GM19035 (cell line): ENCODE measurements at regions not wholly inside any gene's neighbourhood (a gene's known extent, or its start where the extent isn't known, plus 50 kb on each side); places are given as distances from the start of the nearest gene placed in this dataset.

Experiments used
- ATAC-seq: cut with Tn5 transposase; IDR thresholded peaks from one replicate; pipeline ENCODE4 v1.9.1; 2021; ENCODE audit not compliant: unreplicated experiment

DNA sequence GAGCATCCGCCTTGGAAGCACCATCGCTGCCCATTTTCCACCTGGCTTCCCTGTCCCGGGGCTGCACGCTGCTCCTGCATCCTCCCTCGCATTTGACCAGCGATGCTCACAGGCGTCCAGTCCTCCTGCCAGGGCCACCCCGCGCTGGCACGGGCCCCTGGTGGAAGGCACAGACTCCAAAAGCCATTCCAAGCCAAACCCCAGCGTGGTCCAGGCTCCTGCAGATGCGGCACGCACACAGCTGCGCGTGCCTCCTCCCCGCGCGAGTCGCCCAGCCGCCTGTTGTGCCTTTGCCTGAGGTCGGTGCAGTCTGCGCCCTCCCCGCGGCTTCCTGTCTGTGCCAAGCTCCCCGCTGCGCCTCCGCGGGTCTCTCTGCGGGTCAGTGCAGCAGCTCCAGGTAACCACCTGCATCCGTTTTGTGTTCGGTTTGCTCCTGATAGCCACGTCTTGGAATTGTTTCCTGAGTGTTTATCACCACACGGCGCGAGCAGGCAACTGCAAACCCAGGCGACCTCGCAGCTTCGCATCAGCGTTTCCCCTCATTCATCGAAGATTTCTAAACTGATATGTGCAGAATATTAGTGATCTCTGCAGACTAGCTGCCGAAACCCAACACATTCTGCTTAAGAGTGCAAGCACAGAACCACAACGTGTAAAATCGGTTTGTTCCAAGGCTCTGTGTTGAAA, 65.2 kb upstream of the SALL3 start:
- ATAC-seq: no peak

DNA sequence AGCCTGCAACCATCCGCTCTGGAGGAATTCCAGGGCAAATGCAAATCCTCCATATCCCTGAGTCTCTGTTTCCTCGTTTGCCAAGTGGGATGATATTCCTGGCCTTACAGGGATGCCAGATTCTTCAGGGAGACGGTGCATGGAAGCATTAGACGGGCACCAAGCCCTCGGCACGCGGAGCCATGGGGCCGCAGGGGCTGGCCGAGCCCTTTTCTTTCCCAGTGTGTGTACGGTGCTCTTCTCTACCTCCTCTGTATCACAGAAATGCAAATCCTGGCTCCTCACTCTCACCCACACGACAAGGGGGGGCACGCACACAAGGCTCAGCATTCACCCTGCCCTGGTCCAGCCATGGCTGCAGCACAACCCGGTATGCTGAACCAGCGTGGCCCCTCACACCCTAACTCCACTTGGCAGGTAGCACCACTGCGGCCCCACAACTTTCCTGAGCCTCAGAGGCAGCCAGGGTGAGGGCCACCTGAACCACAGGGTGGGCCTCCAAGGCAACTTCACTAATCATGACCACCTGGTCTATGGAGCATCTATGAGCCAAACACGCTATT, 64.1 kb upstream of the SALL3 start:
- no peak for ATAC-seq

DNA sequence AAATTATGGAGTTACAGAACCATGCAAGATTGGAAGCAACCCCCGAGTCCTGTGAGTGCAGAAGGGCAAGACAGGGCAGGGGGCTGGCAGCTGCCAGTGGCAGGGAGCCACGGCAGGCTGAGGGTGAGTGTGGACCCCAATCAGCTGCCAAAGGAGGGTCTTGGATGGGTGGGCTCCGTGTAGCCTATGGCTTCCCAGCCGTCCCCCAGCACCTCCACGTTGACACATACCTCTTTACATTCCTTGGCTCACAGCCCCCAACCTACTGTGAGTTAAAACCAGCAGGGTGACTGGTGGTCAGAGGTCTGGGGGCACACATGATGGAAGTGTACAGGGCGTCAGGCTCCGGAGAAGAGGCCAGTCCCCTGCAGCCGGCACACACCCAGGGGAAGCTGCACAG, 60.9 kb upstream of the SALL3 start:
- ATAC-seq: no peak

DNA sequence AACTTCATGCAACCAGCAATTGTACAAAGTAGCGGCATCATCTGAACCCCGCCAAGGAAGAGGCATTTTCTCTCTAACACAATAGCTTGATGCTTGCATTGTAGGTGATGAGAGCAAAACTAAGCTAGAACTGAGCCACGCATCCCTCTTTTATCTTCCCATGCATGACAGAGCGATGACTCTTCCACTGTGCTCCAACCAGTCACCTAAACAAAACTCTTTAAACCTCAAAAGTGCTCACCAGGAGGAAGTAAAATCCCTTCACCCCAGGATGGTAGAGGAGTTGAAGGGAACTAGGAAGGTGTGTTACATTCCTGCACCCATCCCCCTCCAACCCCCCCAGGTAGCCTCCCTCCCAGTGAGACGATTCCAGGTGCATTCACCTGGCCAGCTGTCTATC, 59.7 kb upstream of the SALL3 start:
- ATAC-seq: no peak

DNA sequence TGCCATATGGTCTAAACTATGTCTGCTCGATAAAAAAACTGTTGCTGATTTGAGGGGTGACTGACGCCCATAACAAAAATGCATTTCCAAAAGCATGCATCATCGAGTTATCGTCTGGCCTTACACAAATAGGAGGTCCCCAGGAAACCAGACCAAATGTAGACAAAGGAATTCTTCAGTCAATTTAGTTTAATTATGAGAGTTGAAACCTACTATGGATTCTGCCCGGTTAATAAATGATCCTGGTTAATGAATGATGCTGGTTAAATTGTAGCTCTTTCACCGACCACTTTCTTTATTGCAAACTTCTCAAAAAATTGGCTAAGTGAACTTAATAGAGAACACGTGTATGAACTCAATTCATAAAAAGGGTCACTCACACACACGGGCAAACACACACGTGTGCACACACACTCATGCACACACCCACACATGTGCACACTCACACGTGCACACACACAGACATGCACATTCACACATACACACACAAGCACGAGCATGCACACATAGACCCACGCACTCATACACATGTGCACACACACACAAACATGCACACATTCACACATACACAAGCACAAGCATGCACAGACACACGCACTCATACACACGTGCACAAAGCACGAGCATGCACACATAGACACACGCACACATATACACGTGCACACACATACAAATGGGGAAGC, 59.0 kb upstream of the SALL3 start:
- no peak for ATAC-seq

DNA sequence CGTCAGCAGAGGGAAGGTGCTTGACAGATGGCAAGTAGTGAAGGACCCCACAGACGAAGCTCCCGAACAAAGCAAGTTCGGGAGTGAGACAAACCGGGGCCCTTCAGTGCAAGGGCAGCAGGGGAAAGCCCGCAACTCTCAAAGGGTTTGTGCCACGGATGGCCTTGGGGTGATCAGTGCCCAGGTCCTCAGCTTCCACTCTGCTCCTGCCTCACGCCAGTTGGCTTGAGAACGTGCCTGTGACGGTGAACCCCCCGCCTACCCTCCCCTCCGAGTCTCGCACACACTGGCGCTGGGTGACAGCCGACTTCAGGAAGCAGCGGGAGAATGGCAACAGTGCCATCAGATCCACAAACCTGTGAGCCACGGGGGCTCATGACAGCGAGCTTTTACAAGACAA, 56.8 kb upstream of the SALL3 start:
- ATAC-seq: no peak

DNA sequence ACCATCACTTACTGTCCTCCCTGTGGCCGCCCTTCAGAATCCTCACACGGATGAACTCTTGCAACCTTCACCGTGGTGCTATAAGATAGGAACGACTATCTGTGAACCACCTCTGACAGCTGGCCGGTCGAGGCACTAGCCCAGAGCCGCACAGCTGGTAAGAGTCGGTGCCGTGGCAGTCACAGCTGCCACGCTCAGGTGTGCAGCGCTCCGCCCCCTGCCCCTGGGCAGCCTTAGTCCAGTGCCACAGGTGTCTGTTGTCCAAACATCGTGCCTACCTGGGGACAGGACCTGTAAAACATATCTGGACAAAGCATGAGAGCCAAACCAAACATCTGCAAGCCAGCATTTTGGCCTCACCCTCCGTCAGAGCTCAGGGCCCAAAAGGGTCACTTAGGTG, 55.3 kb upstream of the SALL3 start:
- no peak for ATAC-seq

DNA sequence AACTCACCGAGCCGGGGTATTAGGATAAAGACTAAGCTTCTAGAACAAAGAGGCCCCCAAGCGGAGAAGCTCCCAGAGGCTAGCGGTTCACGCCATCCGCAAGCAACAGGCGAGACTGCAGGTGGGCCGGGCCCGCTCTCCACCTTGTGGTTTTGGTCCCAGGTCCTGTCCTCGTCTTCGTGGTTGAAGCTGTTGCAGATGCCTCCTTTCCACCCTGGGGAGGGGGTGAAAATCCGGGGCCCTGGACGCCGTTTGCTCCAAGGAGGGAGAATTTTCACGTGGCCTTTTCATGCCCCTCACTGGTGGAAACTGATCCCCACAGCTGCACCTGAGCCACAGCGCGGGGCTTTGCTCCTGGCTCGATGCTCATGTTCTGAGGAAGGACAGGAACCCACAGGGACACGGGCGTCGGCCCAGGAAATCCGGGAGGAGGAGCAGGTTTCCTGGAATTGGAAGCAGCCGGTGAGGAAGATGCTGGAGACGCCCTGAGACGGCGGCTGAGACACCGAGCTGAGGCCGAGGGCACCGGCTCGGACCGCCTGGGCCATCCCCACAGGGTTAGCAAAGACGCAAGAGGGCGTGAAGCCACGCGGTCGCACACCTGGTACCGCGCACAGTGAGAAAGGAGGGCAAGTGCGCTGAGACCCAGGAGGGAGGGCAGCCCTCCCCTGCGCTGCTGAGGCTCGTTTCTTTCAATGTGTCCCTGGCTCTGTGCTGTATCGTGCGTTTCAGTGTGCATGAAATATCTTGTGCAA, 54.7 kb upstream of the SALL3 start:
- no peak for ATAC-seq

DNA sequence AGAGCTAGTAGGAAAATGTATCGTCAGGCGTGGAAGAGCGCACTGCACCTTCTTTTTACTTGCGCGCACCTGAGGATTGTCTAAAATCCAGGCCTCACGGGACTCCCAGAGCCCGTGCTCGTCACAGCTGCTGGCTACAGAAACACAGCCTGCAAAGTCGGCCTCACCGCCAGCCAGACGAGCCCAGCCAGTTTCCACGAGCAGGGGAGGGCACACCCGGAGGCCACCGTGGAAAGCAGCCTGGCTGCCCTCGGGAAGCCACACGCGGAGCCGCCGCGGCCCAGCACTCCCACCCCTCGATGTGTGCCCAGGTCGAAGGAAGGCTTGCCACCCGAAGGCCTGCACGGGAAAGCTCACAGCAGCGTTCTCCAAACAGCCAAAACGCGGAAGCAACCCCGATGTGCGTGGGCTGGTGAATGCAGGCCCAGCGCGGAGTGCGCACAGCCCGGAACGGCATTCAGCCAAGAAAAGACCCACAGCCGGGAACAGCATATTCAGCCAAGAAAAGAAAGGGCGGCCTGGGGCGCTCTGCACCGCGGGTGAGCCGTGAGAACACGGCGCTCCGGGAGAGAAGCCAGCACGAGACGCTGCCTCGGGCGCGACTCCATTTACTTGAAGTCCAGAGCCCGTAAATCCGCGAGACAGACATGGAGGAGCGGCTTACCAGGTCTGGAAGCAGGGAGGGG, 53.9 kb upstream of the SALL3 start:
- ATAC-seq: no peak

DNA sequence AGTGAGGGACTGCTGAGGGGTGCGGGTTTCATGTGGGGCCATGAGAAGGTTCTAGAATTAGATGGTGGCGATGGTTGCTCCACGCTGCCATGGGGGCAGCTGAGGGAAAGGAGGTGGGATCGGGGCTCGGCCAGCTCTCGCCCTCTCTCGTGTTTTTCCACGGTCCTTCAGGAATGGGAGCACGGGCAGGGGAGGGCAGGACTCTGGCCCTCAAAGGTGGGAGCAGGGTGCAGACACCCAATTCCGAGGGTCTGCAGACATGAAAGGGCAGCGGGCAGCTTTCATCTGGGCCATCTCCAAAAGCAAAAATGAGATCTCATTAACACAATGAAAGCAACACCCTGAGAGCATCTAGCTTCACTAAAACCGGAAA, 53.4 kb upstream of the SALL3 start:
- ATAC-seq: no peak

DNA sequence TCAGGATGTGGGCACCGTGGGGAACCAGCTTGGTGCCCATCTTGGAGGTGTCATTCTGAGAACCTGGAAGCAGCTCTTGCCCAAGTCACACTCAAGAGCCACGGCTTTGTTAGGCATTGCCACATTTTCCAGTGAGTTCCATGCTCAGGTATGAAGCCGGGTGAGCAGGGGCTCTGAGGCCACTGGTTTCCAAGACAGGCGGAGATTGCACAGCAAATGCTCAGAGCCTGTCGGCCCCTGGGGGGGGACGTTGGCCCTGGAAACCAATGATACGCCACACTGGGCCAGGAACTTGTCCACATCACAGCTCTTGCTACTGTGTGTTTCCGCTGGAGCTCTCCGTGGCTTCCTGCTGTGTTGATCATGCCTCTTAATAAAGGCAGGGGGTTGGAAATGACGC, 52.5 kb upstream of the SALL3 start:
- ATAC-seq: no peak

DNA sequence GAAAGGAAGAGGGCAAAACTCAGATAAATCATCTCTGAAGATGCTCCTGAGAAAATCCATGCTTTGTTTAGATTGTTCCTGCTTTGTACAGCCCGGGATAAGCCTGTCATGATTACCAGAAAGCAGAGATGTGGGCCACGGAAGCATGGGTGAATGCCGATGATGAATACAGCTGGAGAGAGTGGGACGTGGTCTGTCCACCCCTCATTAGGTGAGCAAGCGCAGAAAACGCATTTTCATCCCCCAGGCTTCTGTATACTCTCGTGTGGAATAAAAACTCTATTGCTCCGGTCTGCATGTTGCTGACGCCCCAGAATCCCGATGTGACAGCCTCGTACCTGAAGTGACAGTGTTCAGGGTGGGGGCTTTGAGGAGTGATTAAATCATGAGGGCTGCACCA, 52.0 kb upstream of the SALL3 start:
- no peak for ATAC-seq

DNA sequence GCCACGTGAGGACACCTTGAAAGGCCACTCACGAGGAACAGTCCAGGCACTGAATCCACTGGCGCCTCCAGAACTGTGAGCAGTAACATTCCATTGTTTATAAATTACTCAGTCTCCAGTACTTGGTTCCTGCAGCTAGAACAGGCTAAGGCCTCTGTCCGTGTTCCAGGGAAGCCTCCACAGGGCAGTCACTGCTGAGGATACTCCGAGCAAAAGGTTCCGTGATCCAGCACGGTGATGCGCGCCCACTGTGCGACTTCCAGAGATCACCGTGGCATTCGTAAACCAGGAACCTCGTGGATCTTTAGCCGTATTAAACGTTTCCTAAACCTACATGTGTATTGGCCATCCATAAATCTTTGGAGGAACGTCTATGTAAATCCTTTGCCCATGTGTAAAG, 51.5 kb upstream of the SALL3 start:
- no peak for ATAC-seq

DNA sequence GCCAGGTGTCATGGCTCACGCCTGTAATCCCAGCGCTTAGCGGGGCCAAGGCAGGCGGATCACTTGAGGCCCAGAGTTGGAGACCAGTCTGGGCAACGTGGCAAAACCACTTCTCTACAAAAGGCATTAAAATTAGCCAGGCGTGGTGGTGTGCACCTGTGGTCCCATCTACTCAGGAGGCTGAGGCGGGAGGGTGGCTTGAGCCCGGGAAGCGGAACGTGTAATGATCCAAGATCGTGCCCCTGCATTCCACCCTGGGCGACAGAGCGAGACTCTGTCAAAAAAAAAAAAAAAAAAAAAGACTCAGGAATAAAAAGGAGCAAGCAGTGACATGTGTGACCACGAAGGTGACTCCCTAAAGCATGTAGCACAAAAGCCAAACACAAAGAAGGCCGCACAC, 50.1 kb upstream of the SALL3 start:
- no peak for ATAC-seq
